Cerebellar nuclear complex (tissue), 1 donor: ENCODE measurements at regions not wholly inside any gene's neighbourhood (a gene's known extent, or its start where the extent isn't known, plus 50 kb on each side); places are given as distances from the start of the nearest gene placed in this dataset.

Experiments
- DNase-seq, 2 experiments: peaks; one replicate each; lab custom pipeline; 2025; lab: John Stamatoyannopoulos, UW

DNA sequence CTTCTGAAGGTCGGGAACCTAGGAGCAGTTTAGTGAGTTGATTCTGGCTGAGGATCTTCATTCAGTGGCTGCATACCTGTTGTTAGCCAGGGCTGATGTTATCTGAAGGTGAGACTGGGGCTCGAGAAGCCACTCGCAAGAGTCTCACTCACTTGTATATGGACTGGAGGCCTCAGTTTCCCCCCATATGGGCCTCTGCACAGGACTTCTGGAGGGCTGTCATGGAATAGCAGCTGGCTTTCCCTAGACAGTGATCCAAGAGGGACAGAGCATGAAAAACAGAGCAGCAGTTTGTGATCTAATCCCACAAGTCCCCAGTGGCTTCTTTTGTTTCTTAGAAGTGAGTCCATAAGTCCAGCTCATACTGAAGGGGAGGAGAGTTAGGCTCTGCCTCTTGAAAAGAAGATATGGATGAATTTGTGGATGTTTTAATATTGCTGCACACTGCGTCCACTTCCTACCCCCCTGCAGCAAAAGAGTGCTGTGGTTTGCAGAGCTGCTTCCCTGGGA is 623.4 kb downstream of the CDH26 start:
- no peak for DNase-seq

DNA sequence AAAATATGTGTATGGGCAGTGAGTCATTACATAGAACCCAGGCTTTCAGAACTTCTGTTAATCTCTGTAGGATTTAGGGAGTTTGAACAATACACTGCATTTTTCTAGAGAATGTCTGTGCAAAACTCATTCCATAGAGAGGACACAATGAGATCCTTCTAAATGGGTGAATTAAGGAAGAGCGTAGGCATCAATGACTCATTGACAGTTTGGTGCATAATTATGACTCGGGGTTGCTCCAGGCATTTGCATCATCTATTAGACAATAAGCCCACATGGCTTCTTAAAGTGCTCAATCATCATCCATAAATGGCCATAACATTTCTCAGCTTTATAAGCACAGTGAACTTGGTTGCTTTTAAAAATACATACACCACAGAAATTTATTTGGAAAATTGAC is 625.5 kb downstream of the CDH26 start:
- DNase-seq, result no peak

DNA sequence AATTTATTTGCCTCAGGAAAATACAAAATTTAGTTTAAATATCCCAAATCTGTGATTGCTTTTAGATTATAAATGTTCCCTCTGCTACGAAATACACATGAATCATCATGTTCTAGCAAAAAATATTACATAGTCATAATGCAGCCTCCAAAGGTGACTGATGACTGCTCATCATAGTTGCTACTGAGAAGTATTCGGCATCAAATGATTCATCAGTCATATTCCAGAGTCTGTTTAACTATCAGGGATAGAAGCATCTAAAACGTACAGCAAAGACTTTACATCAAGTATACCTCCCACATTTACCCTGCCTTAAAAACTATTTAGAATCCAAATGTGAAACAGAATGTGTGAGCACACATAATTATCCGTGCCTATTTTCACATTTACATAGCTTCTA is 626.0 kb downstream of the CDH26 start:
- DNase-seq, result no peak

DNA sequence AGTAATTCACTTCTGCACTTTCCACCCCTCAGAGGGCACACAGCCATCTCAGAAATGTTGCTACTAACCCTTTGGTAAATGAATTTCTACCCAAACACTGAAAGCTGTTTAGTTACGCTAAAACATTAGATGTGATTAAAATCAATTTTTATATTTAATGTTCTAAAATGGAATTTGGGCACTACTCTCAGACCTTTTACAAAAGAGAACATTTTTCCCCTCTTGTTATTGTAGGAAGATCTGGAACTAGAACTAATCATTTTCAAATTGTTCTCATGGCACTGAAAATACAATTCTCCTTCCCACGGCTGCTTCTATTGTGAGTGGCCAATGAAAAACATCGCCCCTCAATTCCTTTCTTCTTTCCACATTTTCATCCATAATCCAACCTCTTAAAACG is 627.4 kb downstream of the CDH26 start:
- no peak for DNase-seq

DNA sequence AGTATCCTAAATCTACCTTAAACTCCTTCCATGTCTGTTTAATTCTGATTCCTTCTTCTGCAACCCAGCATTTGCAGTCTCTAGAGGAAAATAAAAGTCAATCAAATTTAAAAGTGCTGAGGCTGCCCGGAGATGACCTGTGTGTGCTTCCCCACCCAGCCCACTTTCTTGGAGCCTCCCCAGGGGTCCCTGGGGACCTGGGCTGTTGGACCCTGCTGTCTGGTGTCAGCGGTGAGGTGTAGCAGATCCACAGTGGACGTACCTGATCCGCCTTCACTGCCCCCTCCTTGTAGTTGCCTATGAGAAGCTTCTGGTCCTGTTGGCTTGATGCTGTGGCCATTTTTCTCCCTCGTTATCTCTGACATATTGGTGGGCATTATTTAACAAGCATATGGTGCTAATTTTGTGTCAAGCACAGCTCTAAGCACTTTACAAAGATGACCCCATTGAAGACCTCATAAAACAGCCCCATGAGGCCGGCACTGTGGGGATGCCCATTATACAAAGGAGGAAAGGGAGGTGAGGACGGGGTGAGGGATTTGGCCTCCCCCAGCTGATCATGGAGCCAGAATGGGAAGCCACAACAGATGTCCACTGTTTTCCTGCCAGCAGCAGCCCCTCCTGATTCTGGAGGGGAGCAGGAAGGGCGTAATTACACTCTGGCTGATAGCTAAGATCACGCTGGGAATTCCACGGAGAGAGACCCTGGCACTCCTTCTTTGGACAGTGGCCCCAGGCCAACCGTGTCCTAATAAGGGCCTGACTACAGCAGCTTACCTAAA is 628.2 kb downstream of the CDH26 start:
- DNase-seq, result no peak

DNA sequence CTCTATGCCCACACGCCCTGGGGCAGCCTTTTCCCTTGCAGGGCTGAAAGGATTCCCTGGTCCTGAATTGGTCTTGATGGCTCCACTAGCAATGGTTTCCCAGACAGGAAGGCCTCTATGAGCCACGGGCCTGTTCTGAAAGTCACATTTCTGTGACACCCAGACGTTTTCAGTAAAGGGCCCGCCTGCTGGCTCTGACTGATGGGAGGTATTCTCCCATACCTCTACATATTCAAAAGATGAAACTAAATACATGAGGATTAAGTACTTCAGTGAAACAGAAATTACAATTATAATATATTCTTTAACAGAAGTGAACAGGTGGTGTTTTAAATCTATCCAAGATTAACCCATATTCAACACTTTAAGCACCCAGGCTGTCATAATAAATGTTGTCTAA is 629.8 kb downstream of the CDH26 start:
- no peak for DNase-seq

DNA sequence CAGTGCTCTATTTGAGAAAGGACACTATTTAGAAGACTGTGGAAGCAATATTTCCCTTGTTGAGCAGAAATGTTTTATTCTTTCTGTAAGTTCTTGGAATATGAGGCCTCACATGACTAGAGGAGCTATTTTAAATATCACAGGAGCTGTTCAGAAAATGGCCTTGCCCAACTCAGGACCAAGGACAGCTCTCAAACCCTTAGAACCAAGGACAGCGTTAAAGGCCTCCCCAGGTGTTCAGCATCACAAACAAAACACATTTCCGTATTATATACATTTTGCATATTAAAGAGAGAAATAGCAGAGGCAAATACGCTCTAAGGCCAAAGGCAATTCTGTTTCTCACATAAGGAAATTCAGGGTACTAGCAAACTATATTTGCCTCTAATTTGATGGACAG is 631.4 kb downstream of the CDH26 start:
- DNase-seq, result no peak

DNA sequence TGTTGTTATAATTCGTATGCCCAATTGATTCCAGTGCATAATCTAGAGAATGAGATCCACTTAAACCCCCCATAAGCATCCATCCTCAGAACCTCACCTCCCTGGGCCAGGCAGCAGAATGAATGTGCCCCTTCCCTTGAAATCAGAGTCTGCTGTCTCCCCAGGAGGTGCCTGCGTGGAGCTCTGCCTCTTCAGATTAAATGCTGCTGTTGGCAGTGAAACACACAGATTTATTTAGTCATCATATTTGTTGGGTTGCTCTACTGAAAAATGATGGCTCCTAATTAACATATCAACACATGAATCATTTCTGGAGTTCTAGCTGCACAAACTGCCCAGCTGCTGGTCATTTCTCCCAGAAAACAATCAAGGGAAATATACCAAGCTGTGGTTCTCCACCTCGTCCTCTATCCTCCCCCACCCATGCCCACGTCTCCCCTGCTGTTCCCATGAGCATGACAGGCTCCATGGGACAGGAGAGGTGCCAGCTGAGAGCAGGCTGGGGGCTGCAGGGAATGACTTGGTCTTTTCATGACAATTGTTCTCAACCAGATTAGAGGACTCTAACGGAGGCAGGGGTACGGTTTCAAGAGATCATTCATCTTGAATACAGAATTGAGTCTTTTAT is 633.1 kb downstream of the CDH26 start:
- DNase-seq, result no peak

DNA sequence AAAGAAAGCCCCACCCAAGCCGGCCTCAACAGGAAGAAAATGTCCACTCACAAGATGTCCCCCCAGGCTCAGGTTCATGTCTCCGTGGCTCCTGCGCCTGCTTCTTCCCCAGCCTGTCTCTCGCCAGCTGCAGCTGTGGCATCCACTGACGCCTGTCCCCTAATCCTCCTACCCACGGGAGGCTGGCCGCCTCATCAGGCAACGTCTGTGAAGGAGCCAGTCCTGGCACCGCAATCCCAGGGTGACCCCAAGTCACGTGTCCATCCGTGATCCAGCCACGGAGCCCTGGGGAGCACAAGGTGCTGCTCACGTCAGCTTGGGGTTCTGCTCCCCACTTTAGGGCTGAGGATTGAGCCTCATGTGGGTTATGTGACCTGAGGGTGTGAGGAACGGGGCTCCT is 640.3 kb downstream of the CDH26 start:
- no peak for DNase-seq

DNA sequence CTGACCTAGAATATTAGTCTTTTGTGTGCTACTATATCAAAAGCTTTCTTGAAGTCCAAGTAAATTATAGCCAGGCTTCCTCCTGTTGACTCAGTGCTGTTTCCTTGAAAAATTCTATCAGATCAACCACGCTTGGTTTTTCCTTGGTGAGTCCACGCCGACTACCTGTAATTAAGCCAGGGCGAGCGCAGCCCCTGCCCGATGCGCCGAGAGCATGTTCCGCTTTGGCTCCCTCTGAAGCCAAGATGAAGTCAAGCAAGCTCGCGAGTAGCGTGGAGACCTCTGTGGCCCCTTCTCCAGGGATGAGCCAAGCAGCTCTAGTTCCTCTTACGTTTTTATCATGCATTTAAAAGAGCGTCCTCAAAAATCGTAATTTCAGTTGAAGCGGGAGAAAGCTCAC is 641.2 kb downstream of the CDH26 start:
- DNase-seq, result no peak

DNA sequence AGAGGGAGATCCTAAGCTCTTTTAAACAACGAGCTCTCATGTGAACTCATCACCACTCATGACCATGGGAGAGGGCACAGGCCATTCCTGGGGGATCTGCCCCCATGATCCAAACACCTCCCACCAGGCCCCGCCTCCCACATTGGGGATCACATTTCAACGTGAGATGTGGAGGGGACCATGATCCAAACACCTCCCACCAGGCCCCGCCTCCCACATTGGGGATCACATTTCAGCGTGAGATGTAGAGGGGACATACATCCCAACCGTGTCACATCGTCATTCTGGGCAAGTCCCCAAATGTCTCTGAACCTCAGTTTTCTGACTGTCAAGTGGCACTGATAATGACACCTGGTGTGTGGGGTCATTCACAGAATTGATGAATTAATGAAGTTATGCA is 641.8 kb downstream of the CDH26 start:
- DNase-seq, result no peak

DNA sequence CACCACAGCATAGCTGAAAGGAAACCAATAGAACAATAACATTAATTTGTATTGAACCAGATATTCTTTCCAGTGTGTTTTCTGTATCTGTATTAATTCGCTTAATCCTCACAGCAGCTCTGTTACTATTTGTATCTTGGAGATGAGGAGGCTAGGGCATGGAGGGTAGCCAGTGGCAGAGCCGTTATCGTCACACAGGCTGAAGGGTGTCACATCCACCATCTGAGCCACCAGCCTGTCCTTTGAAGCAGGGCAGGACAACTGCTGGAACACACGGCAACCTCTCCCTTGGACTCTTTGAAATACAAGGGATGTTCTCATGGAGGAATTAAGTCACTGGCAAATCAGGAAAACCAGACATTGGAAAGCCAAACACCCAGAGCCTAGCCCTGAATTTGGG is 628.0 kb upstream of the CDH4 start:
- DNase-seq, result no peak

DNA sequence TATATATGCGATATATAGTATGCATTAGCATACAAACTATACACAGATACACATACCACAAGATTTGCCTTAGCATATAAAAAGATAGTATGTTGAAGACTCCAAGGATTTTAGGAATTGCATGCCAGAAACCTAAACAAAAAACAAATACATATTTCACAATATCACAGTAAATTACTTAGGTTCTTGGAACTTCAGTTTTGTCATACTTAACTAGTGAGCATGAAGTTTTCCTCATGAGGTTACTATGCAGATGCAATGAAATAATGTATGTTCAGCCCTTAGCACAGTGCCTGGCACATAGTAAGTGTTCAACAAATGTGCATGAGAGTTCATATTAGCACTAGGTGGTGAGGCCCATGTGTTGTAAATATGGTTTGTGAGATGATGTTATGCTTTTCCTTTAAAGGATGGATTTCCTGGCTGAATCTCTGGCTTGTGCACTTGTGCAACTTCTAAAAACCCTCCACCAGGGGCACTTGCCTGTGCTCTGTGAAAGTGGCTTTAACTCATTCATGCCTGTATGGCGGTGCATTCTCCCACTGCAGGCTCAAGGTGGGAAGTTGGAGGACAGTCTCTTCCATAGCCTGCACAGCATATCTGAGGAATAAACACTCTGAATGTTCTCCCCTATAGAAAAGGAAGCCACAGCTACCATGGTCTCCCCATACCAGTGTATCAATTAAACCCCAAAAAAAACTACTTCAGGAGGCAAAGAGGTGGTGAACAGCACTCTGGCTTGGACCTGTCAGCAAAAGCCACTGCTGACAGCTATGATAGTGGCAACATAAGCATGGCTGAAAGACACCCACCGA is 624.1 kb upstream of the CDH4 start:
- no peak for DNase-seq

DNA sequence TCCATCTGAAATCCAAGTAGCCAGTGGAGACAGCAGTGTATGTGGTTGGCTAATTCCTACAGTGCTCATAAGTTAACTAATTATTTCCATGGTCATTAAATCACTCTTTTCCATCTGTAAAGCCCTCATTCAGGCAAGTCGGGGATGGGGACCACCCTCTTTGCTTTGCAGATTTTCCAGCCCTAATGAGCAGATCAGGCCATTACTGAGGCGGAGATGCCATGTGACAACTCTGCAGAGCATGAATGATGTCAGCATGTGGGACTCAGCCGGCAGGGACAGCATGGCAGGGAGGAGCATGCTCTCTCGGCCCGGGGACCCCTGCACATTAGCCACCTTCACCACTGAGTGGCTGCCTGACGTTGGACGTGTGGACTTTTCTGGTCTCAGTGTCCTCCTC is 623.3 kb upstream of the CDH4 start:
- no peak for DNase-seq

DNA sequence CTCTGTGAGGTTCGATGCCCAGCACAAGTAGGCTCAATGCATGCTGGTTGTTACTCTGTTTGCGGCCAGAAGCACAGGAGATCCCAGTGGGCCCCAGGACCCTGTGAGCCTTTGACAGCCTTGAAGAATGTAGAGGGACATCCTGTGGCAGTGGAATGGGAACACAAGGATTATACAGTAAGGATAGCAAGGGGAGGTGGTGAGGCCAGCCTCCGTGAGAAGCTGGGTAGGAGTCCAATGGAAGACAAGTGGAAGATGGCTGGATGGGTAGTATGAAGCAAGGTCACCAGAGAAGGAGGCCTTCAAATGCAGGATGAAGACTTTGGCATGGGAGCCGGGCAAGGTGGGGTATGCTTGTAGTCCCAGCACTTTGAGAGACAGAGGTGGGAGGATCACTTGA is 622.9 kb upstream of the CDH4 start:
- no peak for DNase-seq

DNA sequence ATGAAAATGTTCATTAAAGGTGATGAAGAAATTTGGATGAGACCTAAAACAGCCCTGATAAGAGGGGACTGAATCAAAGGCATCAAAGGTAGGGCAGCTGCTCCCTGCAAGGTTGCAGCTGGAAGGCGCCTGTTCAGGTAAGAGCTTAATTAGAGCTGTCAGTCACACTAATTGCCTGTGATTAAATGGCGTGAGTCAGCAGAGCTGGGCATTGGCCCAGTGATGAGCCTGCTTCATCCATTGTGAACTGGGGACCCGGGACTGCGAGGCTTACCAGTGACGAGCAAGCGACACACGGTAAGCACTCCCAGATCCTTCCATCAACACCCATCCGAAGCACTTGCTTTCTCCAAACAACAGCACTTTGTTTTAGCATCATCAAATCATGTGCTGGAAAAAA is 621.5 kb upstream of the CDH4 start:
- DNase-seq, result no peak

DNA sequence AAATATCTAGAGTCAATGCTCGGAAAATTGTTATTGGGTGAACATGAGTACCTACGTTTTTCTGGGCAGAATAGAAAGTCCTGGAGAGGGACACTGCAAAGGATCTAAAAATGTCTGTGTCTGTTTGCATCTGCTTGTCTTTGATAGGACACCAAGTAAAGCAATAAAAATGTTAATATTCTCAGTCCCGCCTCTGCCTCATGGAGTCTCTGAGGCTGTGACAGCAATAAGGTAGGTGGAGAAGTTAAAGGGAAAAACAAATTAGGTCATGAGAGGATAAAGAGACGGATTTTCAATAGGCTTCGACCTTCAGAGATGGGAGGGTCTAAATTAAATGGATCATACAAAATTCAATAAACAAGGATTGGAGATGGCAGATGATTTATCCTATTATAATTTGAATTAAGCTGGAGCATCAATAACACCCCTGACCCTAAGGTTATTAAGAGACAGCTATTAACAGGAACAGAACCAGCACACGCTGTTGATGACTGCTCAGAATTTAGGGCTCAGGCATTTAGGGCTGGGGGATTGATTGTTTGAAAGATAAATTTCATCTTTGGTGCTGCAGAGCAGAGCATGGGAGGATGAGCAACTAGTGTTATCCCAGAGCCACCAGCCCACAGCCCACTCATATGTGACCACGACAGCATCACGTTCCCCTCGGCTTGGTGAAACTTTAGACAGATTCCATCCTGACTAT is 620.3 kb upstream of the CDH4 start:
- DNase-seq, result no peak

DNA sequence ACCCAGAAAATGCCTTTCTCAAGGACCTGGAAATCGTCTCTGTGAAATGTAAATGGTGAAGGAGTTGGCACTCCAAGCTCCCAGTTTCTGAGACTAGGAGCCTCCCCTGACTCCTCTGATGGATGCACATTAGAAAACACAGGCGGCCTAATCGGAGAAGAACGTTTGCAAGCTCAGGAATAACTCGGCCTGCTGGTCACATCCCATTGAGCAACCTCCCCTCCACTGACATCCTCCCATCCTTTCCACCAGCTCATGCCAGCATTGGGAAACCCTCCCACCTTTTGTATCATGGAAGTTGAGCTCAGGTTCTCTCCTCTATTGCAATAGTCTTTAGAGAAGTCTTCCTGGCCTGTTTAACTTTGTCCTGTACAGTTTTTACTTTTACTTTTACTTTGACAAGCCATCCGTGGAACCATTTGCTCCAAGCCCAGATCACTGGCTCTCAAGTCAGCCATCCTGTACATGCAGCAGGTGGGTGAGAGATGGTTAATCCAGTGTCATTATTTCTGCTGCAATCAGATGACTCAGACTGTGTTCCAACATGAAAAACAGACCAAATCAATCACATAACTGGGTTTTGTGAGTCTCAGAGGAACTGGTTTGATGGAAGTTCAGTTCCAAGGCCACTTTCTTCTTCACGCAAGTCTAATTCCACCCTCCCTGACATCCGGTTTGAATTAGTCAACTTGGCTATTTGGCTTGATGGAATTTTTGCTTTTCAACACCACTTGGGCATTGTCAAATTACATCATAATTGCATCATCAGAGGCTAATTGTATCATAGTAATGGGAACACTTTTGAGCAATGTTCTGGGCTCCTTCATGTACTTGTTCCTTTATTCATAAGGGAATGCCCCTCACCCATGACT is 619.4 kb upstream of the CDH4 start:
- DNase-seq, result no peak

DNA sequence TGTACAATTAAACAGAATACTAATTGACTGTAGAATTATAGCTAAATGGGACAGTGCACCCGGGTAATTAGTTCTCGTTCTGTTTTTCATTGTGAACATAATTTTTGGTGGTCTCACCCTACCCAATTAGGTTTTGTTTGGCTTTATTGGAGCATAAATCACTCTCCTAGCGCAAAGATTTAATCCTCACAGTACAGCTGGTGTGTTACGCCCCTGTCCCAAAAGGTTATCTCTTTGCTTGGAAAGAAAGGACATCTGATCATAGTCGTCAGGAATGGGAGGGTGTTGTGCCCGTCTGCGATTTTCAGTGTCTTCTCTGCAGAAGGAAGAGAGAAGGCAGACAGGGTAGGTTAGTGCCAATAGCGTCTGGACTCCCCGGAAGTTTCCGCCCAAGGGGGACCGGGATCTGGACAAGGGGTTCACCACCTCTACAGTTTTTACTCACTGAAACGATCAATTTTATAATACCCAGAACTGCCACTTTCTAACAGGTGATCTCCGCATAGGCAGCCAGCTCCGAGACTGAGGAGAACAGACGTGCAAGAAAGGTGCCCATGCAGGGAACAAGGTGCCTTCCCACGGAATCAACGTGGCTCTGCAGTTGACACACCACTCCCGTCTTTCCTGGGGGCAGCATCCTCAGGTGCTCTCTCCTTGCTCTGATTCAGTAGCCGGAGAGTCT is 617.4 kb upstream of the CDH4 start:
- no peak for DNase-seq

DNA sequence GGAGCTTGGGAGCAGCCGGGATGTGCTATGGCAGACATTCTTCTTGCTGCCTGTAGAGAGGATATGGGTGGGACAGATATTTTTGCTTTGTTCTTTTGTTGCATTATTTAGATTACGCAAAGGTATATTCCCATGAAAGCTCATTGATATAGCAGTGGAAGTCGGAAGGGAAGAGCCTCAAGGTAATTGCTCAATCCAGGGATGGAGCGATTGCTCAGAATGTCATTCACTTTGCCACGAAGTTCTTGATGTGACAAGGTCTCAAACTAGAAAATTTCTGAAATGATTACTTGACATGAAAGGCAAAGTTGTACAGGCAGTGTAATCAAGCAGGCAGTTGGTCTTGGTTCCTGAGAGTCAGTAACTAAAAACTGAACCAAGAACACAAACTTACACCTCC is 615.6 kb upstream of the CDH4 start:
- no peak for DNase-seq

DNA sequence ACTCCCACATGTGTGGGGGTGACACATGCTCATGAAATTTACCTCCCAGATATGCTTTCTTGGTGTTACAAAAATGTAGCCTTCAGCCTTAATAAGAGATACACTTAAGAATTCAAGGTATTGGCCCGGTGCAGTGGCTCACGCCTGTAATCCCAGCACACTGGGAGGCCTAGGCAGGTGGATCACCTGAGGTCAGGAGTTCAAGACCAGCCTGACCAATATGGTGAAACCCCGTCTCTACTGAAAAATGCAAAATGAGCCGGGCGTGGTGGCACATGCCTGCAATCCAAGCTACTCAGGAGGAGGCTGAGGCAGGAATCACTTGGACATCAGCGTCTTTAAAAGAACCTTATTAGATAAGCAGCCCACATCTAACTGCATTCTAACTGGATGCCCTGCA is 614.3 kb upstream of the CDH4 start:
- DNase-seq, result no peak
